ENCODE measurements at regions not wholly inside any gene's neighbourhood (a gene's known extent, or its start where the extent isn't known, plus 50 kb on each side); places are given as distances from the start of the nearest gene placed in this dataset.

GRCh38 chr6:93896081-93896480 lies 476.7 kb upstream of the EPHA7 start:
- Histone ChIP-seq H3K36me3 (no peaks in the 10 kb centered on the region), H3K9me3 (no peaks in the 10 kb centered on the region), H3K4me1 (no peaks in the 10 kb centered on the region), H3K27ac (no peak overlapping the region), H3K4me3 (no peak overlapping the region), H3K27me3 (no peaks in the 10 kb centered on the region)
- TF ChIP-seq POLR2A (IDR thresholded peaks at IDR 0.05) = no peak
- TF ChIP-seq CTCF (IDR thresholded peaks at IDR 0.05) = no peak
- intact Hi-C loops (cut with DNase I) = no loop called here
- no peak for DNase-seq (ENCODE audit: extremely low spot score in 2 of 2)

GRCh38 chr6:93894521-93894920 lies 475.2 kb upstream of the EPHA7 start:
- no peak overlapping the region for H3K4me3 ChIP-seq
- no peaks in the 10 kb centered on the region for H3K36me3 ChIP-seq
- H3K27me3 ChIP-seq = no peaks in the 10 kb centered on the region
- no peaks in the 10 kb centered on the region for H3K4me1 ChIP-seq
- no peaks in the 10 kb centered on the region for H3K9me3 ChIP-seq
- no peak overlapping the region for H3K27ac ChIP-seq
- no peak for DNase-seq (ENCODE audit: extremely low spot score in 2 of 2)
- intact Hi-C loops (cut with DNase I) = no loop called here
- TF ChIP-seq POLR2A (IDR thresholded peaks at IDR 0.05) (no peak), POLR2AphosphoS5 (IDR thresholded peaks at IDR 0.05; ENCODE audit: insufficient read depth in 1 of 2, low read depth in 1 of 2) (no peak), CTCF (IDR thresholded peaks at IDR 0.05) (no peak)

DNA sequence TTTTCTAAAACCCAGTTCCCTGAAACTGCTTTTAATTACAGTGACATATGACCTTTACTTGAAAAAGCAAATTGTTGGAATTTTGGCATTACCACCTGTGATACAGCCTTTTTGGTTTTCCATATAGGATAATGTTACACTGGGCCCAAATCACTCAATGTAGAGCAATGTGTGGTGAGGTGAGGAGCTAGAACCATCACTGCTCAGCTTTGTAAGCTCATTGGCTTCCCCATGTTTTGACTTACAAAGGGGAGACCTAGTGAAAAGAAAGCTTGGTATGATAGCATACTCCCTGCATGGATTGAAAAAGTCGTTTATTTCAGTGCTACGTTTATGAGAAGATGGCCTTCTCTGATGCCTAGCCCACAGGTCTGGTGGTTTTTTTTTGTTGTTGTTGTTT lies 470.4 kb upstream of the EPHA7 start:
- Histone ChIP-seq H3K36me3 (no peaks in the 10 kb centered on the region), H3K9me3 (no peaks in the 10 kb centered on the region), H3K27me3 (no peaks in the 10 kb centered on the region), H3K4me1 (no peaks in the 10 kb centered on the region), H3K4me3 (no peak overlapping the region), H3K27ac (no peak overlapping the region)
- TF ChIP-seq CTCF (IDR thresholded peaks at IDR 0.05) = no peak
- TF ChIP-seq POLR2A (IDR thresholded peaks at IDR 0.05) = no peak
- TF ChIP-seq POLR2AphosphoS5 (IDR thresholded peaks at IDR 0.05; ENCODE audit: insufficient read depth in 1 of 2, low read depth in 1 of 2) = no peak
- DNase-seq (ENCODE audit: extremely low spot score in 2 of 2) = no peak
- intact Hi-C loops (cut with DNase I) = no loop called here

GRCh38 chr6:93886416-93886815 lies 467.1 kb upstream of the EPHA7 start:
- Histone ChIP-seq H3K27ac (no peak overlapping the region), H3K27me3 (no peaks in the 10 kb centered on the region), H3K9me3 (no peaks in the 10 kb centered on the region), H3K4me3 (no peak overlapping the region), H3K36me3 (no peaks in the 10 kb centered on the region), H3K4me1 (no peaks in the 10 kb centered on the region)
- TF ChIP-seq CTCF (IDR thresholded peaks at IDR 0.05) (no peak), POLR2A (IDR thresholded peaks at IDR 0.05) (no peak), POLR2AphosphoS5 (IDR thresholded peaks at IDR 0.05; ENCODE audit: insufficient read depth in 1 of 2, low read depth in 1 of 2) (no peak)
- intact Hi-C loops (cut with DNase I) = no loop called here
- DNase-seq (ENCODE audit: extremely low spot score in 2 of 2) = no peak

DNA sequence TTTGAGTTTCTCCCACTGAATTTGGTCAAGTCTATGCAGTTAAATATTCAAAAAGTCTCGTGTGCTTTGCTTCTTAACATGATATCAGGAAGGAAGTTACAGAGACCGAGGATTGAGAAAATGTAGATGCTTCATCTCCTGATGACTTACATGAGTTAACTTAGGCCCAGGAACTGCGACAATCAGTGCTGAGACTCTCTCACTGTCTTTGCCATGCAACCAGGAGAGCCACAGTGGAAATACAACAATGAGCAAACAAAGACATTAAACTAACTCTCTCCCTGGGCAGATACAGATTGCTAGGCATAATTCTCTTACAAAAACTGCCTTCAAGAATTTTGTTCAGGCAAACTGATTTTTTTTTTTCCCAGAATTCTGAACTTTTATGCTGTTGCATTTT lies 440.6 kb upstream of the EPHA7 start:
- Histone ChIP-seq H3K27me3 (no peaks in the 10 kb centered on the region), H3K9me3 (no peaks in the 10 kb centered on the region), H3K4me1 (no peaks in the 10 kb centered on the region), H3K4me3 (no peak overlapping the region), H3K27ac (no peak overlapping the region), H3K36me3 (no peaks in the 10 kb centered on the region)
- no peak for TF ChIP-seq POLR2AphosphoS5 (IDR thresholded peaks at IDR 0.05; ENCODE audit: insufficient read depth in 1 of 2, low read depth in 1 of 2)
- no peak for TF ChIP-seq POLR2A (IDR thresholded peaks at IDR 0.05)
- no peak for TF ChIP-seq CTCF (IDR thresholded peaks at IDR 0.05)
- intact Hi-C loops (cut with DNase I) = no loop called here
- no peak for DNase-seq (ENCODE audit: extremely low spot score in 2 of 2)
